HG02981 (cell line): ENCODE measurements at regions not wholly inside any gene's neighbourhood (a gene's known extent, or its start where the extent isn't known, plus 50 kb on each side); places are given as distances from the start of the nearest gene placed in this dataset.
"Not testable (repeated sequence)": the region's sequence is repeated elsewhere in the genome, so short reads cannot be mapped to it uniquely, and the experiment has no call there.

Experiments
- ATAC-seq: cut with Tn5 transposase; IDR thresholded peaks from one replicate; pipeline ENCODE4 v1.9.1; 2021; ENCODE audit warnings: mild to moderate bottlenecking, moderate library complexity; ENCODE audit not compliant: unreplicated experiment

DNA sequence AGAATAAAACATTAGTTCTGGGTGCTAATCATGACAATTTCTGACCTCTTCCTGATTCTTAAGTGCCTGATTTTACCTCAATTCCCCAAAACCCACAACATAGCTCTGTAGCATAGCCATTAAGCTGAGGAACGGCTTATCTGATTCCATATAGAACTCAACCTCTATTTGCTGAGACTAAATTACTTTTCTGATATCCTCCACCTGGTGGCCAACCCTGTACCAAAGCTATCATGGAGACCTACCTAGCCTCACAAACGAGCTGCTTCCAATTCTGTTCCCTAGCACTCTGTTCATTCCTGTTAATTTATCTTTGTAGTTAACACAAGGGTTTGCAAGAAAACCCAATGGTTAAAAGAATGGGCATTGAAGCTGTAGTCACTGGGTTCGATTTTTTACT, 245.2 kb downstream of the PLOD2 start:
- ATAC-seq = no peak

DNA sequence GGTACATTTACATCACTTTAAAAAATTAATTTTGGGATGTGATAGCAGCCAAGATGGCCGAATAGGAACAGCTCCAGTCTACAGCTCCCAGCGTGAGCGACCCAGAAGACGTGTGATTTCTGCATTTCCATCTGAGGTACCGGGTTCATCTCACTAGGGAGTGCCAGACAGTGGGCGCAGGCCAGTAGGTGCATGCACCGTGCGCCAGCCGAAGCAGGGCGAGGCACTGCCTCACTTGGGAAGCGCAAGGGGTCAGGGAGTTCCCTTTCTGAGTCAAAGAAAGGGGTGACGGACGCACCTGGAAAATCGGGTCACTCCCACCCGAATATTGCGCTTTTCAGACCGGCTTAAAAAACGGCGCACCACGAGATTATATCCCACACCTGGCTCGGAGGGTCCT, 233.2 kb downstream of the PLOD2 start:
- ATAC-seq = not testable (repeated sequence)

DNA sequence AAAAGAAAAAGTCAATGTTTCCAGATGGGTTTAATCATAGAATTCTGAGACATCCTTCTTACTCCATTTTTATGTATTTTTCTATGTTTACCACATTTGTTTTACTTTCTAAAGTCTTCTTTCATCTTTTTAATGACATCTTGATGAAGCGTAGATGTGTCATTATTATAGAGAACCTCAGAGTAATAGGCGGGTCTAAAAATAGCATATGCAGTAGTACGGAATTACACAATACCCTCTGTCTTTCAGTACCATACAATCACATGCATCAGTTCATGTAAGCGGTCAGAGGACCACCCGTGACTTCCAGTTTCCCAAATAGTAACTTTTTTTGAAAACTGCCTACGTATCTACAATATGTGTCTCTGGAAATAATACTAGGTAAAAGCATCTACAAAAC, 224.0 kb downstream of the PLOD2 start:
- no peak for ATAC-seq

DNA sequence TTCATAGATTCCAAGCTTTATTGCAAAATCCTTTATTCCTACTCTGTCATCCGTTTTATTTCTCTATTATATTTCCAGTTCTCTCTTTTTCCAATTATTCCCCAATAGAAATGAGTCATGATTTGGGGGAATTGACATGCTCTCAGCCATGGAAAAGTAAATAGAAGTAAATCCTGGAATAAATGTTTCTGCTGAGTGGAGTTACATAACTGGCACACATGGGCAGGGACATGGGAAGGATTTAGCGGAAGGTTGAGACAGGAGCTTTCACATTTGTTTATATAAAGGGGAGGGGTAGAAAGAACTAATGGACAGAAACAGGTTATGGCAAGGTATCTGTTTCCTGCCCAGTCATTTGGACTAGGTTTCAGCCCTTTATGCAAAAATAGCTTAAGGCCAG, 221.6 kb downstream of the PLOD2 start:
- ATAC-seq = no peak

DNA sequence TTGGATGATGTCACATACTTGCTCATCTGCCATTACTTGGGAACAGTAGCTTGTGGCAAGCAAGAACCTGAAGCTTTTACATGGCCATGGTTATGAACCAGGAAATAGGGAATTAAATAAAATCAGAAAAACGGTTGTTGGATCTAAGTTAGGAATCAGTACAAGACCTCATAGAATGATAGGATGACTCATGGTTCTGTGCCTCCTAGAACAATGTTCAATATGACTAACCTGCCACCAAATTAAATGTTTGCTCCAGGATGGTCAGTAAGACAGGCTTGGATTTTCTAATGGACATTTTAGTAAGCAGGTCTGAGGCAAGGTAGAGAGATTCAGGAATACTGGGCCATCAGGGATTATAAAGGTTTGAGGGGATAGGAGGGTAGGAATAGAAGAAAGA, 218.9 kb downstream of the PLOD2 start:
- no peak for ATAC-seq

DNA sequence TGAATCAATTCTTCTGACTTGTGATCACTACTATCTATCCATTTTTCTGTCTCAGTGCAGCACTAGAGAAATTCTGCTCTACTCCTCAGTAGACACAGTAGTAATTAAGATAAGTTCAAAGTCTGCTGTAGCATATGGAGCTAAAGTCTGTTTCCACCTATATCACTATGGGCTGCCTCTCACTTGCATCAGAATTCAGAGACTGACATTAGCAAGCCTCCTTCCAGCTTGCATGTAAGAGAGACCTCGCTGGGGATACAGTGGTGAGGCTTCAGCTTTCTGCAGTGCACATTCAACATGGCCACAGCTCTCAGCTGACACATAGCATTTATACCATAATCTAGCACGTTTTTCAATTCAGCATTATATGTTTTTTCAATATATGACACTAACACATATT, 217.0 kb downstream of the PLOD2 start:
- no peak for ATAC-seq

DNA sequence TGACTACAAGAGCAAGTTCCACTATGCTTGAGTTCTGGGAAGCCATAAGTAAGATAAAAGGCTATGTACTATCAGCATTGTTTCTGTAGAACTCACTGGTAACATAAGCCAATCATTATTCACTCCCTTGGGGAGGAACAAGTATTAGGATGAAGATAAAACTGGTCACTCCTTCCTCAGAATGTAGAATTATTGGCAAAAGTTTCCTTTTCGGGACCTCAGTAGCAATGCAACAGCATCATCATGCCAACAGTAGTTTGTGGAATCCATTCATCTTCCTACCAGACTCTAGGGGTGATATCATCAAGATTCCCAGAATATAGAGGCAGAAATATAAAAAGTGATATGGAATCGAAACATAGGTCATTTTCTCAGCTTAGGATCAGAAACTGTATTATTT, 209.5 kb downstream of the PLOD2 start:
- ATAC-seq = no peak

DNA sequence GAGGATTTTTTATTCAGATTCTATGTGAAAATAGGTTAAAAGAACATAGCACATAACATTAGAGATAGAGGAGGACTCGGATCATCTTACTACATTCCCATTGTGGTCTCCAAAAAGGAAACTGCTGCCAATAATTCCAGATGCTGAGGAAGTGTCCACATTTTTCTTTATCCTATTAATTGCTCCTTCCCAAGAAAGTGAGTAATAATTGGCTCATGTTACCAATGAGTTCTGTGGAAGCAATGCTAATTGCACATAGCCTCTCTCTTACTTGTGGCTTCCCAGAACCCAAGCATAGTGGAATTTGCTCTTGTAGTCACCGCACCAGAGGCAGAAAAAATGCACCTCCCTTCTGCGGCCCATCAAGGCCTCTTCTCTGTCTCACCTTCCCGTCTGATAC, 208.4 kb downstream of the PLOD2 start:
- ATAC-seq = no peak

DNA sequence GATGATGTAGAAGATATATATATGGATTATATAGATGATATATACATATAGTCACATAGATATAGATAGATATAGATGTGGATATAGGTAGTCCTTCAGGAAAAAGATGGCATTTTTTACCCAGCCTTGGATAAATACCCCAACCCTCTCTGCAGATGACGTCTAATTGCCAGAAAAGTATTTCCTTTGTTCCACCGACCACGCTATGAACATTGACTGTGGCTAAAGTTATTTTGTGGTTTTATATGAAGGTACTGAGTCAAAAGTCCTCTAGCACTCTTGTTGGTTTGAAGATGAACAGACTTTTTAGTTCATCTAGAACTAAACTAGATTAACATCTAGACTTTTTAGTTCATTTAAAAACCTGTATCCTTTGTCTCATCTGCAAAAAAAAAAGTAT, 207.7 kb downstream of the PLOD2 start:
- ATAC-seq = no peak

DNA sequence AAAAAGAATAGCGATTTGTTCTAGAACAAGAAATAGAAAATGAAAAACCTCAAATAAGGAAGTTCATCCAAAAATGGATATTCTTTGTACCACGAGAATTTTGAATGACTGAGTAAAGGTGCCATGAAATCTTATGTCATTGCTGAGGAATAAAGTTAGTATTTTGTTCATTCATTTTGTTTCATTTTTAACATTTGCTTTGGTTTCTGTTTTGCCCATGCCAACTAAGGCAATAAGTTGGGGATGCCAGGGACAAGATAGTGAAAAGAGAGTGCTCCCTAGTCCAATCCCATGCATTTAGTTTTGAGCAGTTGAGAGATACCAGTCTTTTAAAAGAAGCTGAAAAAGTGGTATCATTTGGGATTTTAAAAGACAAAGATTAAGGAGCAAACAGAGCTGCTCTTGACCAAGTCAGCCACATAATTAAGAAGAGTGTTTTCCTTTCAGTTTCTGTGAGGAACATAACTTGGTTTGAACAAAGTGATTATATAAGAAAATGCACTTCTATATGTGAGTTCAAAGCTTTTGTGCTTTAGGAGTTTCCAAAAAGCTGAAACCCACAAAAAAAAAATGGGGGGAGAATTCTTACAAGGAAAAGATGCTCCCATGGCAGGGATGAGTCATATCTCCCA, 201.4 kb downstream of the PLOD2 start:
- no peak for ATAC-seq

DNA sequence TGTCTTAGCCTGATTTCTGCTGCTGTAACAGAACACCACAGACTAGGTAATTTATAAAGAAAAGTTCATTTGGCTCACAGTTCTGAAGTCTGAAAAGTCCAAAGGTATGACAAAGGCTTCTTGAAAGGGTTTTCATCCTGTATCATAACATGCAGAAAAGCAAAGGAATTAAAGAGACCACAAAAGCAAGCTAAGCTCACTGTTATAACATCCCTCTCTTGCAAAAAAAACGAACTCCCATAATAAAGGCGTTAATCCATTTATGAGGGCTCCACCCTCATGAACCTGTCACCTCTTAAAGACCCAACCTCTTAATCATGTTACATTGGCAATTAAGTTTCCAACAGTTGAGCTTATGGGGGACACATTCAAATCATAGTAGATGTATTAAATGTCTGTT, 197.9 kb downstream of the PLOD2 start:
- no peak for ATAC-seq

DNA sequence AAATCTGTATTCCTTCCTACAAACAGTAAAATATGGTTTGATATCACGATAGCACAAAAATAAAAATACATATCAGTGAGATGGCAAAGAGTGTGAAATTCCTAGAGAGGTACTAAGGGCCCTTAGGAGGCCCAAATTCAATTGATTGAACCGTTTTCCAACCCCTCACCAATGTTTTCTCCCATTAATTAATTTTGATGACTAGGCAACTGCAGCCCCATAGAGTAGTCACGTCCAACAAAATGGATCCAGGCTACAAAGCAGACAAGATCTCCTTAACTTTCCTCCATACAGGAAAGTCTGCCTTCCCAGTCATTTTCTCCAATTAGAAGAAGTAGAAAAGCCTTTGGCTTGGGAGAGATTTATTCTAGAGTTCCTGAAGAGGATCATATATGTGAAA, 193.9 kb downstream of the PLOD2 start:
- ATAC-seq = no peak

DNA sequence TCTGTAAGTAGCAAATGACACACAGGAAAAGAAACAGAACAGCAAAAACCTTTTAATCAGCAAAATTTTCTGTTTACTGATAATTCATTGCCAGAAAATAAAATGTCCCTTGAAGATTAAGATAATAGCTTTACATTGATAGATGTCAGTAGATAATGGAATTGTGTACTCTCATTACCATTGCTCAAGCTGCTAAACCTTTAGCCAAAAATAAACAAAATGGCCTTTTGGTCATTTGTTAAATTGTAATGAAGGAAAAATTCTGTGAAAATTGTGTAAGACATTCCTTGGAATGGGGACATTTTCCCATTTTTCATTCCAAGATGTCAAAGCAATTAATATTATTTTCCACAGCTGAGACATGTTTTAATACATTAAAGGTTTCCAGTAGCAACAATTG, 189.8 kb downstream of the PLOD2 start:
- no peak for ATAC-seq

DNA sequence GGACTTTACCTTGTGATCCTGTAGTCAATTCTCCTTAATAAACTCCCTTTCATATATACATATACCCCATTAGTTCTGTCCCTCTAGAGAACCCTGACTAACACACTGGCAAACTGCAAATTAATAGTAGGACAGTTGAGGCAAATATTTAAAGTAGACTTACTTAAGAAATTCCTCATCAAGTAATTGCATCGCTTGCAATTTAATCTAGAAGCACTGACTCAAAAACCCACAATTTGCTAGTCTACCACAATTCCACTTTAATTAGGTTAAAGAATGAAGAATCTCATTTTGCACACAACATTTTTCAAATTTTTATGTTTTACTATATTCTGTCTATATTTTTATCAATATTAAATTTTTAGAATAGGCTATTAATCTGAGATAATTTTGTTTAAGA, 188.1 kb downstream of the PLOD2 start:
- ATAC-seq = no peak

DNA sequence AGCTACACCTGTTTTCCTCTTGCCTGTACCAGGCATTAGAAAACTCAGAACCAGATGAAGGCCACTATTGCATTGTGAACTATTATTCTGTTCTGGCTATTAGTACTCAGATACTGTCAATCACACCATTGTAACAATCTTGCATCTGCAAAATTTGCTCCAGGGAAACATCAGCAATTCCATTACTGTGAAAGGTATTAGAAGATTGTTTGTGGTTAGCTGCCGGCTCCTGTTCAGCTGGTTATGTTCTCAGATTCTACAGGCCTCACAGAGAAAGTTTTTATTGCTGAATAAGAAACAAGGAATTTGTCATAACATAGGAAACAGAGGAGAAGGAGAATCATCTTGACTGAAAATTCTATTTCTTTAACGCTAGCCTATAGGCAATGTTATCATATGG, 179.9 kb downstream of the PLOD2 start:
- ATAC-seq = no peak

DNA sequence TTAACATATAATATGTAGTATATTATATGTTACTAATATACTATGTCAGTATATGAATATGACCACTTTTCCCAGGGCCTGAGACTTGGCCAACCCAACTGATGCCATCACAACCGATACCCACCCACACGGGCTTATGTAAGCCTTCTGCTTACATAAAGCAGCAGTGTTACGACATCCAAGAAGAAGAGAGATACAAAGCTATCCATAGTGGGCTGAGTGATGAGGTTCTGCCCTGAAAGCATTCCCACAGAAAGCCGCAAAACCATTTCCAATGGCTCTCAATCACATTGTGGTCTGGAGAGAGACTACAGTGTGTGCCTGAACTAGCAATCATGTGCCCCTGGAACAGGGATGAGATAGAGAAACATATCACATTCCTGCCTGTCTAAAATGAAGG, 177.9 kb downstream of the PLOD2 start:
- no peak for ATAC-seq
